ENCODE measurements at regions not wholly inside any gene's neighbourhood (a gene's known extent, or its start where the extent isn't known, plus 50 kb on each side); places are given as distances from the start of the nearest gene placed in this dataset.
"Not testable (repeated sequence)": the region's sequence is repeated elsewhere in the genome, so short reads cannot be mapped to it uniquely, and the experiment has no call there.

DNA sequence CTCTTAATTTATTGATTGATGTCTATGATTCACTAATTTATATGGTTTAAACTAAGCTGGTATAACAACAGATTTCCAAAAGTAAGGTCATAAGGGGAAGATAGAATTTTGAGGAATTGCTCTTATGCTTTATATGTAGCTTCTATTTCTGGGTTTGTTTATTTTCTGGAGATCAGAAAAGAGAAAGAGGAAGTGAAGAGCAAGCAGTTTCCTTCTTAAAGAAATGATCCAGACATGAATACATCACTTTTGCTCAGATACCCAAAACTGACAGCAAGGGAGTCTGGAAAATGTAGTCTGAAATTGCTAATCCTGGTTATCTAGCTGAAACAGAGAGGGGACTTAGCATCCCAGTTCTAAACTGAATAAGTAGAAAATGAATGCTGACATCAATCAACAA, 912.5 kb upstream of the CRIM1 start:
- Histone ChIP-seq H3K4me1 (ENCODE audit: control insufficient read depth in 5 of 5, insufficient read depth in 5 of 5, low read length in 5 of 5) (no peaks in the 10 kb centered on the region), H3K27ac (ENCODE audit: low read depth in 1 of 2, low read length in 1 of 2) (no peak overlapping the region), H3K36me3 (ENCODE audit: control insufficient read depth in 4 of 4, insufficient read depth in 4 of 4, low read length in 4 of 4) (no peaks in the 10 kb centered on the region), H3K27me3 (ENCODE audit: control insufficient read depth in 3 of 3, insufficient read depth in 3 of 3, low read length in 2 of 3) (no peaks in the 10 kb centered on the region), H3K9me3 (ENCODE audit: control insufficient read depth in 4 of 4, insufficient read depth in 3 of 4, low read length in 3 of 4) (no peaks in the 10 kb centered on the region), H3K9ac (ENCODE audit: insufficient read depth in 1 of 2, low read length in 2 of 2) (no peak overlapping the region), H3K4me3 (no peak overlapping the region)
- TF ChIP-seq, protein P1, sequence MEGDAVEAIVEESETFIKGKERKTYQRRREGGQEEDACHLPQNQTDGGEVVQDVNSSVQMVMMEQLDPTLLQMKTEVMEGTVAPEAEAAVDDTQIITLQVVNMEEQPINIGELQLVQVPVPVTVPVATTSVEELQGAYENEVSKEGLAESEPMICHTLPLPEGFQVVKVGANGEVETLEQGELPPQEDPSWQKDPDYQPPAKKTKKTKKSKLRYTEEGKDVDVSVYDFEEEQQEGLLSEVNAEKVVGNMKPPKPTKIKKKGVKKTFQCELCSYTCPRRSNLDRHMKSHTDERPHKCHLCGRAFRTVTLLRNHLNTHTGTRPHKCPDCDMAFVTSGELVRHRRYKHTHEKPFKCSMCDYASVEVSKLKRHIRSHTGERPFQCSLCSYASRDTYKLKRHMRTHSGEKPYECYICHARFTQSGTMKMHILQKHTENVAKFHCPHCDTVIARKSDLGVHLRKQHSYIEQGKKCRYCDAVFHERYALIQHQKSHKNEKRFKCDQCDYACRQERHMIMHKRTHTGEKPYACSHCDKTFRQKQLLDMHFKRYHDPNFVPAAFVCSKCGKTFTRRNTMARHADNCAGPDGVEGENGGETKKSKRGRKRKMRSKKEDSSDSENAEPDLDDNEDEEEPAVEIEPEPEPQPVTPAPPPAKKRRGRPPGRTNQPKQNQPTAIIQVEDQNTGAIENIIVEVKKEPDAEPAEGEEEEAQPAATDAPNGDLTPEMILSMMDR (IDR thresholded peaks at IDR 0.05; ENCODE audit: control extremely low read depth, extremely low read depth) = no peak
- ATAC-seq (ENCODE audit: insufficient read depth, low FRiP score) (no peak), DNase-seq (no peak)

DNA sequence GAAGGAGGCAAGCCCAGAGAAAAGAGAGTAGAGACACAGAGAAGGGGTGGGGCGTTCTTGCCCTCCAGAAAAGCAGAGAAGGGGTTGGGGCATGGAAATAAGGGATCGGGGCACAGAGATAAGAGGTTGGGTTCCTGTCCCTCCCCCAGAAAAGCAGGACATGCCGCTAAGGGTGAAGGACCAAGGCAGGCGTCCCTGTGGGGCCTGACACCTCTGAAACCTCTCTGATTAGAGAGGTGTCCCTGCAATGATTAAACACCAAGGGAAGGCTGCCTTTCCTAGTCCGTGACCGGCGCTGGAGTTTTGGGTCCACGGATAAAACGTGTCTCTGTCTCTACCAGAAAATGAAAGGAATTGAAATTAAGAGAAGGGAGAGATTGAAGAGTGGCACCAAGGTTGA, 914.0 kb upstream of the CRIM1 start:
- not testable (repeated sequence) for H3K27me3 ChIP-seq (ENCODE audit: control insufficient read depth in 3 of 3, insufficient read depth in 3 of 3, low read length in 2 of 3); H3K36me3 ChIP-seq (ENCODE audit: control insufficient read depth in 4 of 4, insufficient read depth in 4 of 4, low read length in 4 of 4); H3K27ac ChIP-seq (ENCODE audit: low read depth in 1 of 2, low read length in 1 of 2); H3K4me3 ChIP-seq; DNase-seq; H3K9ac ChIP-seq (ENCODE audit: insufficient read depth in 1 of 2, low read length in 2 of 2); H3K9me3 ChIP-seq (ENCODE audit: control insufficient read depth in 4 of 4, insufficient read depth in 3 of 4, low read length in 3 of 4); ATAC-seq (ENCODE audit: insufficient read depth, low FRiP score); H3K4me1 ChIP-seq (ENCODE audit: control insufficient read depth in 5 of 5, insufficient read depth in 5 of 5, low read length in 5 of 5)
- WGBS, 2 donors = 92 to 94% methylated on average over 9 of the region's 9 CpGs

DNA sequence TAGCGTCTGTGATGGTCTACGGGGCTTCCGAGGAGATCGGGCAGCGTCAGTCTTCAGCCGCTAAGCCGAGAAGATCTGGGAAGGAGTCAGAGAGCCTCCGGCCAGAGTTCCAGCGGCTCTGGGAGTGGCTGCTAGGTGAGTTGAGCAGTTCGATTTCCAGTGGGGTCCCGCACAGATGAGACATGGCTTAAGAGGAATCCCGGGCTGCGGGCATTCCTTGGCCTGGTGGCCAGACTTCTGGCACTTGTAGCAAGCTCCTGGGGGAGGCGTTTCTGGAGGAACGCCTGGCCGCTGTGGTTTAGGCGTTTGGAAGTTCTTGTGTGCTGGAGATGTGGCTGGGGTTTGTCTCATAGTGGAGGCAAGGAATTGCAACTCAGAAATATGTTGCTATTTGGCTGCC, 915.3 kb upstream of the CRIM1 start:
- not testable (repeated sequence) for H3K27me3 ChIP-seq (ENCODE audit: control insufficient read depth in 3 of 3, insufficient read depth in 3 of 3, low read length in 2 of 3); H3K27ac ChIP-seq (ENCODE audit: low read depth in 1 of 2, low read length in 1 of 2); DNase-seq; H3K36me3 ChIP-seq (ENCODE audit: control insufficient read depth in 4 of 4, insufficient read depth in 4 of 4, low read length in 4 of 4); ATAC-seq (ENCODE audit: insufficient read depth, low FRiP score); H3K9me3 ChIP-seq (ENCODE audit: control insufficient read depth in 4 of 4, insufficient read depth in 3 of 4, low read length in 3 of 4); H3K4me3 ChIP-seq; H3K9ac ChIP-seq (ENCODE audit: insufficient read depth in 1 of 2, low read length in 2 of 2); H3K4me1 ChIP-seq (ENCODE audit: control insufficient read depth in 5 of 5, insufficient read depth in 5 of 5, low read length in 5 of 5)
- WGBS, 2 donors = 91 to 96% methylated on average over 17 of the region's 17 CpGs

DNA sequence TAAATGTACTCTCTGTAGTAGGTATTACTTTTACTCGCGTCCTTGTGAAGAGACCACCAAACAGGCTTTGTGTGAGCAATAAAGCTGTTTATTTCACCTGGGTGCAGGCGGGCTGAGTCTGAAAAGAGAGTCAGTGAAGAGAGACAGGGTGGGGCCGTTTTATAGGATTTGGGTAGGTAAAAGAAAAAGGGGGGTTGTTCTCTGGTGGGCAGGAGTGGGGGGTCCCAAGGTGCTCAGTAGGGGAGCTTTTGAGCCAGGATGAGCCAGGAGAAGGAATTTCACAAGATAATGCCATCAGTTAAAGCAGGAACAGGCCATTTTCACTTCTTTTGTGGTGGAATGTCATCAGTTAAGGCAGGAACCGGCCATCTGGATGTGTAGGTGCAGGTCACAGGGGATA, 918.7 kb upstream of the CRIM1 start:
- H3K4me3 ChIP-seq; H3K9ac ChIP-seq (ENCODE audit: insufficient read depth in 1 of 2, low read length in 2 of 2); H3K4me1 ChIP-seq (ENCODE audit: control insufficient read depth in 5 of 5, insufficient read depth in 5 of 5, low read length in 5 of 5); H3K36me3 ChIP-seq (ENCODE audit: control insufficient read depth in 4 of 4, insufficient read depth in 4 of 4, low read length in 4 of 4); DNase-seq; H3K9me3 ChIP-seq (ENCODE audit: control insufficient read depth in 4 of 4, insufficient read depth in 3 of 4, low read length in 3 of 4); ATAC-seq (ENCODE audit: insufficient read depth, low FRiP score); H3K27ac ChIP-seq (ENCODE audit: low read depth in 1 of 2, low read length in 1 of 2); H3K27me3 ChIP-seq (ENCODE audit: control insufficient read depth in 3 of 3, insufficient read depth in 3 of 3, low read length in 2 of 3): not testable (repeated sequence)
- WGBS, 2 donors = 90 to 94% methylated on average over 5 of the region's 5 CpGs

DNA sequence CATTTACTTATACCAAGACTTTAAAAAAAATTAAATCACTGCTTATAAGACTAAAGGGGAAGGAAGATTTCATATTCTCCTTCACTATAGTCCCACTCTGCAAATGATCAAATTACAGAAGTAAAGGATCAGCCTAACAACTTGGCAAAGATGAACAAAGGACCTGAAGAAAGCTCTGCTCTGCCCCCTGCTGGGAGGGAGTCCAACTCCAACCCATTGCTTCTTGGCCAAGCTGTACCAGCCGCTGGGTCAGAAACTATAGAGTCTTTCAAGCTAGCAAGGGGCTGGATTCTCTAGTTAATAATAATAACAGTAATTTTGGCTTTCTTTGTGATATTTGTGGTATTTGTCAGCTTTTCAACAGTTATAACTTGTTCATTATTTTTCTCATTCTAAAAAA, 927.0 kb upstream of the CRIM1 start:
- ATAC-seq (ENCODE audit: insufficient read depth, low FRiP score) (no peak), DNase-seq (peak; percentile 47 to 71 (median 59))
- Histone ChIP-seq H3K4me1 (ENCODE audit: control insufficient read depth in 5 of 5, insufficient read depth in 5 of 5, low read length in 5 of 5) (no peaks in the 10 kb centered on the region), H3K9ac (ENCODE audit: insufficient read depth in 1 of 2, low read length in 2 of 2) (no peak overlapping the region), H3K9me3 (ENCODE audit: control insufficient read depth in 4 of 4, insufficient read depth in 3 of 4, low read length in 3 of 4) (no peaks in the 10 kb centered on the region), H3K27ac (ENCODE audit: low read depth in 1 of 2, low read length in 1 of 2) (no peak overlapping the region), H3K27me3 (ENCODE audit: control insufficient read depth in 3 of 3, insufficient read depth in 3 of 3, low read length in 2 of 3) (no peaks in the 10 kb centered on the region), H3K36me3 (ENCODE audit: control insufficient read depth in 4 of 4, insufficient read depth in 4 of 4, low read length in 4 of 4) (no peaks in the 10 kb centered on the region), H3K4me3 (no peak overlapping the region)
- TF ChIP-seq, protein P1 (IDR thresholded peaks at IDR 0.05; ENCODE audit: control extremely low read depth, extremely low read depth) = no peak
- 77 to 81% methylated on average over 1 of the region's 1 CpG for WGBS, 2 donors

Measured in lung (tissue), 11 donors.